WTC11 (cell line): ENCODE measurements at regions not wholly inside any gene's neighbourhood (a gene's known extent, or its start where the extent isn't known, plus 50 kb on each side); places are given as distances from the start of the nearest gene placed in this dataset.

ENCODE experiments used
- CTCF ChIP-seq: fragments of 200-600 bp; IDR thresholded peaks from 2 replicates; pipeline ENCODE4 v1.8.0; 2022; ENCODE audit warnings: antibody characterized with exemption
- ESRRA ChIP-seq: sonication (generic); formaldehyde crosslinking; IDR thresholded peaks from 2 replicates; pipeline ENCODE4 v1.8.1; 2022; ENCODE audit warnings: mild to moderate bottlenecking, missing genetic modification reagents, borderline replicate concordance
- ETV6 ChIP-seq: sonication (generic); formaldehyde crosslinking; IDR thresholded peaks from 2 replicates; pipeline ENCODE4 v1.8.1; 2022; ENCODE audit warnings: mild to moderate bottlenecking, missing genetic modification reagents
- RORB ChIP-seq: fragments of 250-450 bp; sonication (Bioruptor Pico); IDR thresholded peaks from 2 replicates; pipeline ENCODE4 v1.9.0; 2021; ENCODE audit warnings: mild to moderate bottlenecking
- TEAD4 ChIP-seq: sonication (generic); formaldehyde crosslinking; IDR thresholded peaks from 2 replicates; pipeline ENCODE4 v1.8.0; 2022; ENCODE audit warnings: mild to moderate bottlenecking, missing genetic modification reagents
- ZNF423 ChIP-seq: fragments of 250-450 bp; sonication (Bioruptor Pico); IDR thresholded peaks from 2 replicates; pipeline ENCODE4 v2.1.2; 2022; ENCODE audit warnings: mild to moderate bottlenecking, moderate library complexity

GRCh38 chr3:78130741-78131290 is 1090.9 kb downstream of the ROBO2 start:
- no peak for TF ChIP-seq ETV6
- TF ChIP-seq TEAD4 (CRISPR knock-in tag) = no peak
- TF ChIP-seq CTCF = no peak
- no peak for TF ChIP-seq ZNF423 (CRISPR knock-in tag)
- no peak for TF ChIP-seq RORB
- no peak for TF ChIP-seq ESRRA (CRISPR knock-in tag)
